ENCODE measurements at regions not wholly inside any gene's neighbourhood (a gene's known extent, or its start where the extent isn't known, plus 50 kb on each side); places are given as distances from the start of the nearest gene placed in this dataset.
"Not testable (repeated sequence)": the region's sequence is repeated elsewhere in the genome, so short reads cannot be mapped to it uniquely, and the experiment has no call there.

DNA sequence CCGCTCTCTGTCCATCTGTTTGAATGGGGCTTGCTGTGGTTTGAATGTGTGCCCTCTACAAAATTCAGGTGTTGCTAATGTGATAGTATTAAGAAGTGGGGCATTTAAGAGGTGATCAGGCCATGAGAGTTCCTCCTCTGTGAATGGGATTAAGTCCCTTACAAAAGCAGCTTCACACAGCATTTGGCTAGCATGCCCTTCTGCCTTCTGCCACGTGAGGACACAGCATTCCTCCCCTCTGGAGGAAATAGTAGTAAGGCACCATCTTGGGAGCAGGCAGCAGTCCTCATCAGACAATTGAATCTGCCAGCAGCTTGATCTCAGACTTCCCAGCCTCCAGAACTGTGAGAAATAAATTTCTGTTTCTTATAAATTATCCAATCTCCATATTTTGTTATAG is 540.2 kb downstream of the CSNK1G3 start:
- no peak for DNase-seq

DNA sequence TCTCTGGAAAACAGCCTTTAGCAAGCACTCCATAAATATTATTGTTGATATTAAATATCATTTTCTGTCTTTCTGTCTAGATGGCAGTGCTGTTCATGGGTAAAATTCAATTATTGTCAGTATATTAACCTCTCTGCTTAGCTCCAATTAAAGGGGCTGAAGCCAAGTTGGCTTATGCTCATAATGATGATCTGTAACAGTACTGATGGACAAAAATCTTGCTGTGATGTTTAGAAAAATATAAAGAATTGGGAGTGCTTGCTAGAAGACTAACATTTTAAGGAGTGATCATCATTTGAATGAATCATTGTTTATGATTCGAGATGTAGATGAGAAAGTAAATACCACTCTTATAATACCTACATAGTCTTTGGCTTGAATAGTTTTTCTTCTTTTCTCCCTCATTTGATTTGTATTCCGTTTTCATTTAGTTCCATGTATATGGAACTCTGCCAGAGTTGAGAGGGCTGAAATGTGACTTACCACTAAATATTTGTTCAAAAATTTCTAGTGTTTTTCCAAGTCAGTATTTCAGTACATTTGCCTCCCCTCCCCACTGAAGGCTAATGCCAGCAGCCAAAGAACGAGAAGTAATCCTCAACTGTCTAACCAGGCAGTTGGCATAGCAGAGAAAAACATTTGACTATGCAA is 538.3 kb downstream of the CSNK1G3 start:
- DNase-seq = no peak

DNA sequence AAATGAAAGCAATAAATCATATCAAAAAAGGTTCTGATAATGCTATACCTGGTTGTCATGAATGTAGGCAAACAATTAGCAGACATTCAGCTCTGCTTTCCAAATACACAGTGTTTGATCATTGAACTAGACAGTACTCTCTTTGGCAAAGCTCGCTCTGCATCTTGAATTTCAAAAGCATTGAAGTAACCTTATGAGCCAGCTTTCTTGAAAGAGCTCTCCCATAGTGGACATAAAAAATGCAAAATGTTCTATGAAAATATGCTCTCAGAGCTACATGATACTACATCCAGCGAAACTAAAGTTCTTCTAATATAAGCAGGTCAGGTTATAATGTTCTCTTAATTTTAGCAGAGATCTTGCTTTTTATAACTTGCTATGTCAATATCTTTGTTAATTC is 533.4 kb downstream of the CSNK1G3 start:
- no peak for DNase-seq

GRCh38 chr5:124044613-124045012 is 532.6 kb downstream of the CSNK1G3 start:
- DNase-seq = no peak

DNA sequence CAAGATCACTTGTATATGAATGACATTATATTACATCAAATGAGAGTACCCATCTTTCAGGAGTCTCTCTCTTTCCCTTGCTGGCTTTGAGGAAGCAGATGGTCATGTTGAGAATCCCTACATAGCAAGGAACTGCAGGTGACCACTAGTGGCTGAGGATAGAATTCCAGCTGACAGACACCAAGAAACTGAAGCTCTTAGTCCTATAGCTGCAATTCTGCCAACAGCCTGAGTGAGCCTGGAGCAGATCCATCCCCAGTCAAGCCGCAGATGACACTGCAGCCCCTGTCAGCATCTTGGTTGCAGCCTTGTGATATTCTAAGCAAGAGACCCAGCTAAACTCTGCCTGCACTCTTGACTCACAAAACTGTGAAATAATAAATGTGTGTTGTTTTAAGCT is 531.5 kb downstream of the CSNK1G3 start:
- no peak for DNase-seq

- DNase-seq = peak in 8 of 56 donors; percentile 3 to 36 (median 12)
Measured at GRCh38 chr5:124040799-124041198, 528.8 kb downstream of the CSNK1G3 start.

DNA sequence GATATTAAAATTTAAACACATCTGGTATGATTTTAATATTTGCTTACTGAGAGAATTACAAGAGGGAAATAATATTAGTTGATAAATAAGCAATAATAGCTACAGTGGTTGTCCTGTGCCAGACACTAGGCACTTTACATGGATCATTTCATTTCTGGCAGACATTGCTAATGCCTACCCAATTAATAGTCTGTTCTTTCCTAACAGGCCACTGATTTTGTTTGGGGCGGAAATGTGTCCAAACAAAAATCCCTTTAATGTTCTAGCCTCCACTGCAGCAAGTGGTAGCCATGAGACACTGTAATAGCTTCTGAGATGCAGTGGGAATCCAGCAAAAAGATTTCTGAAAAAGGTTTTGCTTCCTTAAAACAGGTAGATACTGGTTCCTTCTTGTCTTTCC is 527.4 kb downstream of the CSNK1G3 start:
- DNase-seq = peak in 2 of 56 donors; percentile 0 to 17

DNA sequence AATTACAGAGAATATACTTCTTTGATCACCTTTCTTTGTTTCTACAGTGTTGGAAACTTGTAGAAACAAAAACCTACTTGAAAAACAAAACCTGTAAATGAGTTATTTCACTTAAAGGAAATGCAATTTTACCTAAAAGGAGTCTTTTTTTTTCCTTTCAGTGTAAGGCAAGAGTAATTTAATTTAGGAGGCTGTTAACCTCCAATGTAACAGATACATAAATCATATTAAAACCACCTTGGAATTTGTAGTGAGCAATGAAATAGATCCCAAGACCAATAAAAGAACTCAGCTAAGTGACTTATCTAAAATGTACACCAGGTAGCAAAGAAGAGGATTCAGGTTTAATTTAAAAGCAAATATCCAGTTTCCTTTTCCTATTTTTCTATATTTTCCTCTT is 524.8 kb downstream of the CSNK1G3 start:
- DNase-seq = no peak

- no peak for DNase-seq
Measured at GRCh38 chr5:124034963-124035362, 523.0 kb downstream of the CSNK1G3 start.

DNA sequence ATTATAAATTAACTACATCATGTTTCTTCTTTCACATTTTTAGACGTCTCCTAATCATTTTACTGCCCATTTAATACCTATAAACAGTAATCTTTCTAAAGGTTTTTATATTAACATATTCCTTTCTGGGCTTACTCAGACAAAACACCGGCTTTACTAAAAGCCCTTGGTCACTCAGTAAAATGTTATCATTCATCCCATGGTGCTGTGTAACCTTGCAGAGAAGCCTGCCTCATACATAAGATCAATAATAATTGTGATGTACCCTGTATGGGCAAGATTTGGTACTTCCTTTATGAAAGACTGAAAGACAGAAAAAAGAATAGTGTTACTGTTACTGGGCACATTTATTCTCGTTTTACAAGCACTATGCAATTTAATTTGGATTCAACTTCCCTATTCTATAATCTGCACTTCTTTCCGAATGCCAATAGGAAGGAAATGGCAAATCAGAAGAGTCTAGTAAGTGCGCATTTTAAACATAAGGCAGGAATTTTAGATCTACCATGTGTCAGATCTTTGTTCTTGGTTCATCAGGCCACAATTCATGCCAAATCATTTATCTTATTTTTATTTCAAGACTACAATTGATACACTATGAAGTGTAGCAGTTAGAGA is 522.2 kb downstream of the CSNK1G3 start:
- DNase-seq = no peak

DNA sequence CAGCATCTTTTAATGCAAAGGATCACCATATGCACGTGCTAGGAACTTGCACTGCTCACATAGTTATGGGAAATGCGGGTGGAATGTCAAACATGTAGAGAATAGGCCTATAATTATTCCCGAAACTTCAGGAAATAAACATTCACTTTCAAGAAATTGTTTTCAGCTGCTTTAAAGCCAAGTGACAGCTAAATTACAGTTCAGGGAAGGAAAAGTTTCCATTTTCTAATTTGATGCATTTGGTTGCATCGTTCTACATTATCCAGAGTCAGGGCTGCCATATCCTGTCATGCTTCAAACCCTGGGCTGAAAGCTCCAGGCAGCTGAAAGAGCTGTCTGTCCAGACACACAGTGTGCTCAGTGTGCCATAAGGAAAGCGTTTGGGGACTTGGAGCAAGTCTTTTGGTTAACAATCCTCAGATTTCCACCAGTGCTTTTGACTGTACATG is 518.1 kb downstream of the CSNK1G3 start:
- peak in 12 of 56 donors; percentile 1 to 20 (median 4) for DNase-seq

- DNase-seq = no peak
Measured at GRCh38 chr5:124027441-124027840, 515.5 kb downstream of the CSNK1G3 start.

DNA sequence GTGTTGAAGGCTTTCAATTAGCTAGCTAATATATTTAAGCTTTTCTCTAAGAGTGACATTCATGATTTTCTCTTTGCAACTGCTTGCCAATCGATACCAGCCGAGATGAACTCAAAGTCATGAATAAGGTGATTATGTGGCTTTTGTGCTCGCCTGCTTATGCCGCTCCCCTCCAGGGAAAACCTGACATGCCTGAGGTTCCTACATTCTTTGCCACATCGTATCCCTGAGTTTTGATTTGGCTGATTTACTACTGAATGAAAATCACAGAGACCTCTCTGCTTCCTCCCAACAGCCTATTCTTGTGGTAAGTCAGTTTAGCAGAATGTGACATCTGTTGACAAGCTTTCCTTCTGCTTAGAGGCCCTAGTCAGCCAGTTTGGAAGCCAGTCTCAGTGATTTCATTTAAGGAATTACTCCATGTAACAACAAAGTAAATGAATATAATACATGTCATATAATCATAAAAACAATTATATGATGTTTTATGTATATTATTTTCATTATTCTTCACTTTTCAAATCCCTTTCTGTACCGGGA is 513.4 kb downstream of the CSNK1G3 start:
- no peak for DNase-seq

- no peak for DNase-seq
Measured at GRCh38 chr5:124022966-124023365, 511.0 kb downstream of the CSNK1G3 start.

DNA sequence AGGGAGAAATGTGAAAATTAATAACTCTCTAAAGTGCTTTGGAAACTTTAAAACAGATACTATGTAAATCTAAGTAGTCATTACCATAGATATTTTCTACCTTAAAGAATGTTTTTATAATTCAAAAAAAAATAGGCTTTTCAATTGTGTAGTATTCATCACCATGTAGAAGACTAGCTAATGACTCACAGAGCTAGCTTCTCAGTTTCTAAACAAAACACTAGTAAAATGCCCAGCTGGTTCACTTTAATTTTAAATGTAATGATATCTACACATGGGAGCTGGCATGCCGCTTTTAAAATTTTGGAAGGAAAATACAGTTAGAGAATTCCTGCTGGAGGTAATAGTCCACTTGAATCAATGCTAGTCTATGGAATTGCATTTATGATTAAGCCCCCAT is 509.8 kb downstream of the CSNK1G3 start:
- no peak for DNase-seq

DNA sequence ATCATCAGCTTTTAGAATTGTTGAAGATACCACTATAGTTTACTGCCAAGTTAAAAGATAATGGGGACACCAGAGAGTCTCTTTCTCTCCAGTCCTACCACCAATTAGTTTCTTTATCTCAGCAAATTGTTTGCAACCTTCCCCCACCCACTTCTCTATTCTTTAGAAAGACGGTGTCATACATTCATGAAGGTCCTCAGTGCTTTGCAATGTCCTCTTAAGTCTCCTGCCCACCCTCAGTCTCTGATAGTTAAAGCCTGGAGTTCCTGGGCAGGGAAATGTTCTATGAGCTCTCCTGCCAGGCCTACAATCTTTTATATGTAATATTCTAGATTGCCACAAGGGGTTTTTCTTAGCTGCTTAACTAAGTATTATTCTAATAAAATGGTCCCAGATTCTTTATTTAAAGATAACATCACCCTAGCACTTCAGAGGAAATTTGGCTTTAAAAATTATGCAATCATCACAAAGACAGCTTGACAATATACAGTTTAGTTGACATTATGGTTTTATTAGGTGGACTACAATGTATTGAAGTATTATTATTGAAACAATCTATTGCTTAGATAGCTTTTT is 509.2 kb downstream of the CSNK1G3 start:
- no peak for DNase-seq

GRCh38 chr5:124017321-124017720 is 505.3 kb downstream of the CSNK1G3 start:
- not testable (repeated sequence) for DNase-seq

DNA sequence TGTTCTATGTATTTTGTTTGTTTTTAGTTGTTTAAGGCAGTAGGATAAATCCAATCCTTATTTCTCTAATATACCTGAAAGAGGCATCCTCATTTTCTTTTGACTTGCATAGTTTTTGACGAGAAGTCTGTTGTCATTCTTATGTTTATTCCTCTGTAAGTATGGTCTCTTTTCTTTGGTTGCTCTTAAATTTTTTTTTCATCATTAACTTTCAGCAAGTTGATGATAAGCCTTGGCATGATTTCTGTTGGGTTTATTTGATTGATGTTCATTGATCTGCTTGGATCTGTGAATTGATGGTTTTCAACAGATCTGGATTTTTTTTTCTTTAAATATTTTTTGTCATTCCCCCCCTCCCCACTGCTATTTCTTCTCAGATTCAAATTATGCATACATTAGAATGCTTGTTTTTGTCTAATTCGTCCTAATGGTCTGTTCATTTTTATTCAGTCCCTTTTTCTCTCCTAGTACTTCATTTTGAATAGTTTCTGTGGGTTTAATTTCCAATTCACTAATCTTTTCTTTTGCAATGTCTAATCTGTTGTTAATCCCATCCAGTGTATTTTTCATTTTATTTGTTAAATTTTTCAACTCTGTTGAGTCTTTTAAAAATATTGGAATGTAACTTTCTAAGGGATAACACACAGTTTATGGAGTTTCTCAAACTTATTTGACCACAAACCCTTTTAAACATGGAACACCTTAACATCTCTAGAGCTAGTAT is 495.9 kb downstream of the CSNK1G3 start:
- DNase-seq = no peak

DNA sequence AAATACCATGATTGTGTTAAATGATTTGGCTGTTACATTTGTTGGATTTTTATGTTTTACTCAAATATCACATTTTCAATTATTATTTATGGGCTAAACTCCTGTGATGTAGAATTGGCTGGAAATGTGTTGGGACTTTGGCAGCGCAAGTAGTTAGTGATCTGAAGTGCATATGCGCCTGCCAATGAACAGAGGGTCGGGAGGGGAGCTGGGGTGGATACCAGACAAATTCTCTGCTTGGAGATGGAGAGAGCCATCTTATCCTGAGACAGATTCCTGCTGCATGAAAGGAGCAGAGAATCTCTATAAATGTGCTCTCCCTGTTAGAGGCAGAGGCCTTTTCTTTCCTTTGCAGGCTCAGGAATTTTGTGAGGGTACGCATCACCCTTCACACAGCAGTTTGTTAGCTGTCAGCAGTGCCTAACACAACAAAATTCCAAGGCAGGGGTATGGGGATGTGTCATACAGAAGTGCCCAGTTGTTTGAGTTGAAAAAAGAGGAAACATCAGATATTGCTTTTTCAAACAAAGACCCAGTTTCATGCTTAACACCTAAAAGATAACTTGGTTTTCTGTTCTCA is 489.1 kb downstream of the CSNK1G3 start:
- peak in 2 of 56 donors; percentile 0 to 1 for DNase-seq

DNA sequence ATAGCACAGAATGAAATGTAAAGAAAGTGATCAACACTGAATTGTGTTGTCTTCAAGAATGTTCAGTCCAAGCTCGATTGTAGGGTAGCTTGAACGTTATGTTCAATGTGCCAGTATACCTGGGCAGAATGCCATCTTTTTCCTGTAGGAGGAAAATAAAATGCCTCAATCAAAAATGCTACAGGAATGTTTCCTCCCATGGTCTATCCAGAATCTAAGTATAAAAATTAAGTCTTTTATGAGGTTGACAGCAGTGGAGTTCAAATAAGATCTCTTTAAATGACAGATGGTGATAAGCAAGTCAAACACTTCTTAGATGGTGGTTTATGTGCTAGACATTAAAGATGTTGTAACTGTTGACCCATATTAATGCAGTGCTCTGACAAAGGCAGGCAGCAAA is 488.6 kb downstream of the CSNK1G3 start:
- no peak for DNase-seq

DNA sequence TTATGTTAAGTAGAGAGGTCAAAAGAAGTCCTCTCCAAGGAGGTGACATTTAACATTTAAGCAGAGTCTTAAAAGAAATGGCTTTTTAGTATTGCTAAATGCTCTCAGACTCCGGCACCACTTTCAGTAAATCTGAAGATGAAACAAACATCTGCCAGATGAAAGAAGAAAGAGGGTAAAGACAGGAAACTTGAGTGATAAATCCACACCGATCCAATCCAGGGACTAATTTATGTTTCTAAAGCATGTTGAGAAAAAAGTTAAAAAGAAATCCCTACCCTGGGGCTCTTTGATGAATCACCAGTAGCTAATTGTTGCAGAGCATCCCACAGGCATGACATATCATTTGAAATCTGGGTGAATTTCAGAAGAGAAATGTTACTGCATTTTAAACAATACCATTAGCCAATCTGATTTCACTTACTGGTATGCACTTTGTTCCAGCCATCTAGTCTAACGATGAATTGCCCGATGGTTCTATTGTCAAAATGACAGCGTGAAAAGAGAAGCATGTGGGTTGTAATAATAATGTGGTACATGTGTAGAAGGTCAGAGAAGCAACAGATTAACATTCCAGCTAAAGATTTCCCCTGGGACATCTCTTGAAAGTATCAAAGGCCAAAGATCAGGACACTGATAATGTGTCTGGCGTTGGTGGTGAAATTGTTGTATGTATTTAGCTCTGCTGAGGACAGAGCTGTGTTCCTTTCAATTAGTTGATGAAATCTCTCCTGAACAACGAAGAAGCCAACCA is 485.7 kb downstream of the CSNK1G3 start:
- DNase-seq = no peak
